Body of pancreas (tissue), 4 donors: ENCODE measurements at regions not wholly inside any gene's neighbourhood (a gene's known extent, or its start where the extent isn't known, plus 50 kb on each side); places are given as distances from the start of the nearest gene placed in this dataset.

Experiments
- CTCF ChIP-seq, 7 experiments: fragments of 450-650 bp in 4 of 7; fragments of 200-600 bp in 3 of 7; sonication (generic) in 3 of 7; IDR thresholded peaks; one replicate each; pipeline ENCODE4 v1.5.1; 2016 to 2019; ENCODE audit warnings: antibody characterized with exemption in 7 of 7
- POLR2A ChIP-seq, 3 donors: fragments of 450-650 bp; IDR thresholded peaks; one replicate each; pipeline ENCODE4 v1.6.1; 2016; ENCODE audit warnings: antibody characterized with exemption in 3 of 3, mild to moderate bottlenecking in 2 of 3

DNA sequence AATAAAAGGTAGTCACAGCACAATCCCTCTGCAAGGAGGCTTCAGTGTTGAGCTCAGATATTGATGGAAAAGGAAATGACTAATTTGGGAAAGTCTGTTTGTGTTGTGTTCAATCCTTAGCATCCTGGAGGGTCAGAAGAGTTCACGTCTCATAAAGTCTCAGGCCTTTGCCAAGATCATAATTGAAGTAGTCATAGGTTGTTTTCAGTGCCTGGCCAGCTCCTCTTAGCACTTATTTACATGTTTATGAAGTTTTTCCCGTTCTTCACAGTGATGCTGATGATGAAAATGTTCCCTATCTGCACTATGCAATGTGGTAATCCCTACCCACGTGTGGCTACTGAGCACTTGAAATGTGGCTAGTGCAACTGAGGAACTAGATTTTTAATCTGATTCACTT is 61.6 kb upstream of the TGFBR2 start:
- TF ChIP-seq CTCF (IDR thresholded peaks at IDR 0.05) (no peak), POLR2A (IDR thresholded peaks at IDR 0.05) (no peak)
